Endothelial cell of umbilical vein (primary cell): ENCODE measurements at regions not wholly inside any gene's neighbourhood (a gene's known extent, or its start where the extent isn't known, plus 50 kb on each side); places are given as distances from the start of the nearest gene placed in this dataset.

ENCODE experiments used
- BruUV-seq: library from RNA; stranded (reverse); fragments of 400-500 nt; replicated peaks from 2 replicates; lab custom pipeline; 2021; lab: Mats Ljungman, UMichigan
- CTCF ChIA-PET: fragments of 300-600, 350-600 bp; sonication (Branson Sonifier 250); formaldehyde crosslinking; loops from one replicate; lab custom pipeline; 2021; ENCODE audit warnings: antibody characterized with exemption, inconsistent platforms; lab: Charles Lee
- POLR2A ChIA-PET: fragments of 300-600, 350-600 bp; sonication (Branson Sonifier 250); formaldehyde crosslinking; loops from one replicate; lab custom pipeline; 2021; ENCODE audit warnings: antibody characterized with exemption, inconsistent platforms; lab: Charles Lee
- DNase-seq: peaks from one replicate; pipeline ENCODE4 v3.0.0-alpha.2; 2011; ENCODE audit warnings: low read depth, low spot score
- FAIRE-seq: peaks from 2 replicates; lab custom pipeline; 2011; peaks lifted over from hg19 to GRCh38; lab: Jason Lieb, UNC
- H2AFZ ChIP-seq: 2 replicates; pipeline ENCODE4 v1.6.0; 2012; ENCODE audit warnings: low read depth, low read length, control low read depth, inconsistent platforms
- H3K27ac ChIP-seq: 2 replicates; pipeline ENCODE4 v1.5.1; 2011; ENCODE audit warnings: low read depth, mild to moderate bottlenecking, control low read depth, low read length, moderate library complexity; ENCODE audit not compliant: insufficient read depth
- H3K27me3 ChIP-seq, 2 experiments: 2 replicates each; pipeline versions ENCODE4 v1.6.0 to v1.6.1; 2011; ENCODE audit warnings: low read length in 2 of 2, mixed read lengths in 1 of 2; ENCODE audit not compliant: control insufficient read depth in 2 of 2, insufficient read depth in 2 of 2
- H3K36me3 ChIP-seq, 2 experiments: 2 replicates in 1 of 2; 3 replicates in 1 of 2; pipeline ENCODE4 v1.5.1; 2011; ENCODE audit warnings: low read length in 2 of 2, mild to moderate bottlenecking in 1 of 2, moderate library complexity in 1 of 2; ENCODE audit not compliant: control insufficient read depth in 2 of 2, insufficient read depth in 2 of 2; ENCODE audit errors: extremely low read depth in 1 of 2
- H3K4me1 ChIP-seq: 3 replicates; pipeline ENCODE4 v1.5.1; 2011; ENCODE audit warnings: mild to moderate bottlenecking, low read length; ENCODE audit not compliant: control insufficient read depth, insufficient read depth; ENCODE audit errors: extremely low read depth
- H3K4me2 ChIP-seq: 2 replicates; pipeline ENCODE4 v1.6.1; 2011; ENCODE audit warnings: low read length, control low read depth, mixed read lengths; ENCODE audit not compliant: insufficient read depth
- H3K4me3 ChIP-seq, 3 experiments: fragments of 200-600 bp in 1 of 3; sonication (generic), shearing (Covaris generic) in 1 of 3; replicated peaks in 1 of 3; 2 replicates each; pipeline ENCODE4 v1.5.1; 2011 to 2016; ENCODE audit warnings: control low read depth in 3 of 3, low read length in 3 of 3, mild to moderate bottlenecking in 2 of 3, inconsistent platforms in 1 of 3, low read depth in 1 of 3, moderate library complexity in 1 of 3; ENCODE audit not compliant: insufficient read depth in 1 of 3
- H3K79me2 ChIP-seq: 2 replicates; pipeline ENCODE4 v1.6.0; 2012; ENCODE audit warnings: low read length, inconsistent platforms; ENCODE audit not compliant: control insufficient read depth, insufficient read depth
- H3K9ac ChIP-seq: replicated peaks from 2 replicates; pipeline ENCODE3; 2011; ENCODE audit warnings: low read length, control low read depth; ENCODE audit not compliant: insufficient read depth; ENCODE audit errors: extremely low read depth
- H3K9me1 ChIP-seq: replicated peaks from 3 replicates; pipeline ENCODE4 v1.6.0; 2011; ENCODE audit warnings: mild to moderate bottlenecking, low read length; ENCODE audit not compliant: control insufficient read depth, insufficient read depth; ENCODE audit errors: extremely low read depth
- H3K9me3 ChIP-seq: replicated peaks from 2 replicates; pipeline ENCODE4 v1.5.1; 2012; ENCODE audit warnings: low read length, inconsistent platforms; ENCODE audit not compliant: control insufficient read depth, insufficient read depth
- H4K20me1 ChIP-seq: replicated peaks from 2 replicates; pipeline ENCODE3; 2011; ENCODE audit warnings: mild to moderate bottlenecking, low read length; ENCODE audit not compliant: control insufficient read depth, insufficient read depth; ENCODE audit errors: extremely low read depth
- CTCF ChIP-seq, 2 donors: IDR thresholded peaks; 1 replicate in 1 of 2; 2 replicates in 1 of 2; pipeline ENCODE4 v1.5.1; 2011; ENCODE audit warnings: low read length in 2 of 2, mild to moderate bottlenecking in 2 of 2, moderate library complexity in 2 of 2, control low read depth in 1 of 2, inconsistent platforms in 1 of 2, low read depth in 1 of 2; ENCODE audit not compliant: insufficient read depth in 1 of 2; ENCODE audit errors: extremely low read depth in 1 of 2
- EZH2 ChIP-seq: IDR thresholded peaks from 2 replicates; pipeline ENCODE4 v1.6.1; 2012; ENCODE audit warnings: borderline replicate concordance, low read depth, mild to moderate bottlenecking, moderate library complexity, low read length, inconsistent platforms; ENCODE audit not compliant: severe bottlenecking
- FOS ChIP-seq: IDR thresholded peaks from 2 replicates; pipeline ENCODE4 v1.6.1; 2011; ENCODE audit warnings: mild to moderate bottlenecking, low read length, moderate library complexity, borderline replicate concordance; ENCODE audit not compliant: insufficient read depth
- GATA2 ChIP-seq: IDR thresholded peaks from 2 replicates; pipeline ENCODE4 v1.7.0; 2011; ENCODE audit warnings: low read depth, mild to moderate bottlenecking, moderate library complexity, mixed read lengths, low read length; ENCODE audit not compliant: insufficient read length, insufficient read depth
- JUN ChIP-seq: IDR thresholded peaks from 2 replicates; pipeline ENCODE4 v1.6.1; 2011; ENCODE audit warnings: borderline replicate concordance, low read depth; ENCODE audit not compliant: insufficient read length, insufficient read depth
- MAX ChIP-seq: IDR thresholded peaks from 2 replicates; pipeline ENCODE4 v1.6.1; 2011; ENCODE audit not compliant: insufficient read depth, insufficient read length
- MYC ChIP-seq: IDR thresholded peaks from one replicate; pipeline ENCODE4 v1.6.1; 2011; ENCODE audit warnings: mild to moderate bottlenecking, low read depth, low read length
- POLR2A ChIP-seq: IDR thresholded peaks from 2 replicates; pipeline ENCODE4 v1.6.1; 2012; ENCODE audit warnings: low read depth, mild to moderate bottlenecking, control low read depth, low read length
- POLR2AphosphoS5 ChIP-seq: IDR thresholded peaks from 2 replicates; pipeline ENCODE4 v1.6.1; 2012; ENCODE audit warnings: low read depth, mild to moderate bottlenecking, control low read depth, low read length, moderate library complexity; ENCODE audit not compliant: insufficient read depth
- dilution Hi-C: fragments of 300-500 bp; cut with MboI; formaldehyde crosslinking; loops from one replicate; pipeline ENCODE4 v1.15.0; 2019; ENCODE audit warnings: low sequenced_read_pairs; ENCODE audit not compliant: extremely low pct_ligation_motif_present
- intact Hi-C: fragments of 100-400 bp; cut with micrococcal nuclease; formaldehyde crosslinking; loops from one replicate; pipeline ENCODE4 v1.10.0; 2022

- dilution Hi-C loops, result no loop called here
- Histone ChIP-seq H3K36me3 (no peaks in the 10 kb centered on the region), H3K27me3 (no peaks in the 10 kb centered on the region), H3K9ac (no peak overlapping the region), H2AFZ (no peak overlapping the region), H3K4me3 (no peak overlapping the region), H3K27ac (no peak overlapping the region), H3K4me1 (no peaks in the 10 kb centered on the region), H3K79me2 (no peaks in the 10 kb centered on the region), H3K9me3 (no peaks in the 10 kb centered on the region), H3K9me1 (no peaks in the 10 kb centered on the region), H4K20me1 (no peaks in the 10 kb centered on the region), H3K4me2 (no peak overlapping the region)
- FAIRE-seq (no peak), DNase-seq (no peak)
- no peak for TF ChIP-seq MAX
- TF ChIP-seq POLR2AphosphoS5, result no peak
- no peak for TF ChIP-seq FOS
- no peak for TF ChIP-seq POLR2A
- TF ChIP-seq JUN, result no peak
- POLR2A ChIA-PET, result no interaction called here
- CTCF ChIA-PET, result no interaction called here
- intact Hi-C loops, result no loop called here
- BruUV-seq, result no TSS peak
These were observed 836.5 kb downstream of the NTRK3 start for GRCh38 chr15:87420017-87420416.

DNA sequence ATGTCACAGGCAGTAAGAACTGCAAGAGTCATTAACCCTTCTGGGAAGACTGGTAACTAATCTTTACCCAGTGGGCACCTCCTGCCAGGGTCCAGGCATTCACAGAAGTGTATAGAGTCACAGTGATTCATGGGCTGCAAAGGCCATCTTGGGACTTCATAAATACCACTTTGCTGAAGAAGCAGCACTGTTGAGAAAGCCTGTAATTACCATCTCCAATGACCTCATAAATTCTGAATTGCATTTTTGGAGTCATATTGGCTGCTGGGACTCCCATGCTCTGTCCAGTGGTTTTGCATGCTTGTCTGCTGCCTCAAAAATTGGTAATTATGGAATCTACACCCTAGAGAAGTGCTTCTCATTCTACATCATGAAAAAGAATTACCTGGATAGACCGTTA, 837.2 kb downstream of the NTRK3 start:
- no peak for DNase-seq
- Histone ChIP-seq H3K4me3 (no peak overlapping the region), H2AFZ (no peak overlapping the region), H3K4me1 (no peaks in the 10 kb centered on the region), H3K27ac (no peak overlapping the region), H3K9me3 (no peaks in the 10 kb centered on the region), H3K9ac (no peak overlapping the region), H3K79me2 (no peaks in the 10 kb centered on the region), H3K27me3 (no peaks in the 10 kb centered on the region), H3K4me2 (no peak overlapping the region), H3K9me1 (no peaks in the 10 kb centered on the region), H3K36me3 (no peaks in the 10 kb centered on the region), H4K20me1 (no peaks in the 10 kb centered on the region)
- TF ChIP-seq EZH2 (no peak), GATA2 (no peak), CTCF (IDR thresholded peaks at IDR 0.05; ENCODE audit: extremely low read depth in 1 of 2, insufficient read depth in 1 of 2, low read depth in 1 of 2, low read length in 2 of 2) (no peak), JUN (no peak), POLR2A (no peak), POLR2AphosphoS5 (no peak), MAX (no peak), FOS (no peak), MYC (no peak)
- FAIRE-seq, result no peak
- intact Hi-C loops, result no loop called here
- no TSS peak for BruUV-seq
- dilution Hi-C loops, result no loop called here
- ChIA-PET CTCF (no interaction called here), POLR2A (no interaction called here)
